K562 (cell line): ENCODE measurements at regions not wholly inside any gene's neighbourhood (a gene's known extent, or its start where the extent isn't known, plus 50 kb on each side); places are given as distances from the start of the nearest gene placed in this dataset.

ENCODE experiments used
- ATAC-seq: fragments of 200-7000 bp; cut with Tn5 transposase; 3 replicates; pipeline ENCODE4 v1.9.1; 2020; ENCODE audit warnings: moderate library complexity
- BruUV-seq: library from RNA; stranded (reverse); fragments of 400-500 nt; replicated peaks from 2 replicates; lab custom pipeline; 2021; lab: Mats Ljungman, UMichigan
- CTCF ChIA-PET: fragments of 300-600 bp; formaldehyde crosslinking; extraction: SDS; loops from one replicate; lab custom pipeline; 2021; ENCODE audit warnings: low intra/inter-chr PET ratio; lab: Yijun Ruan, JAX
- POLR2A ChIA-PET: fragments of 300-600, 350-650 bp; sonication (Branson Sonifier 250); formaldehyde crosslinking; extraction: SDS; loops from one replicate; lab custom pipeline; 2021; ENCODE audit warnings: antibody characterized with exemption, inconsistent platforms; lab: Yijun Ruan, JAX
- DNase-seq, 4 experiments: peaks; one replicate each; pipeline versions ENCODE4 v3.0.0 to v3.0.0-alpha.2; 2011 to 2018; ENCODE audit warnings: low spot score in 3 of 4, mixed read lengths in 3 of 4; ENCODE audit errors: extremely low read depth in 1 of 4
- FAIRE-seq: peaks from 2 replicates; lab custom pipeline; 2011; peaks lifted over from hg19 to GRCh38; lab: Jason Lieb, UNC
- H2AFZ ChIP-seq: 2 replicates; pipeline ENCODE4 v1.6.0; 2011; ENCODE audit warnings: low read depth, low read length, control low read depth, inconsistent platforms
- H3K27ac ChIP-seq: fragments of 200-600 bp; 3 replicates; pipeline ENCODE4 v1.8.0; 2011; ENCODE audit warnings: low read depth, mild to moderate bottlenecking, control low read depth, inconsistent platforms, low read length, moderate library complexity, mixed read lengths; ENCODE audit errors: extremely low read depth
- H3K27me3 ChIP-seq, 2 experiments: fragments of 300-600 bp in 1 of 2; 2 replicates in 1 of 2; 3 replicates in 1 of 2; pipeline versions ENCODE4 v1.6.0 to v1.8.0; 2011; ENCODE audit warnings: inconsistent platforms in 2 of 2, low read length in 2 of 2, mild to moderate bottlenecking in 1 of 2, mixed read lengths in 1 of 2, moderate library complexity in 1 of 2; ENCODE audit not compliant: control insufficient read depth in 2 of 2, insufficient read depth in 2 of 2
- H3K36me3 ChIP-seq: fragments of 300-600 bp; 3 replicates; pipeline ENCODE4 v1.8.0; 2011; ENCODE audit warnings: mild to moderate bottlenecking, low read length, inconsistent platforms; ENCODE audit not compliant: control insufficient read depth, insufficient read depth
- H3K4me1 ChIP-seq, 2 experiments: fragments of 200-600 bp in 1 of 2; replicated peaks in 1 of 2; 2 replicates in 1 of 2; 3 replicates in 1 of 2; pipeline versions ENCODE4 v1.5.1 to v1.8.0; 2011; ENCODE audit warnings: inconsistent platforms in 2 of 2, low read length in 2 of 2, mild to moderate bottlenecking in 1 of 2, mixed read lengths in 1 of 2, moderate library complexity in 1 of 2; ENCODE audit not compliant: control insufficient read depth in 2 of 2, insufficient read depth in 2 of 2
- H3K4me2 ChIP-seq: 2 replicates; pipeline ENCODE4 v1.6.1; 2011; ENCODE audit warnings: low read length, control low read depth, inconsistent platforms, mixed read lengths; ENCODE audit not compliant: insufficient read depth
- H3K4me3 ChIP-seq: fragments of 200-600 bp; sonication (generic), shearing (Covaris generic); 2 replicates; pipeline ENCODE4 v1.5.1; 2016; ENCODE audit warnings: control low read depth, inconsistent platforms
- H3K79me2 ChIP-seq: fragments of 200-600 bp; 3 replicates; pipeline ENCODE4 v1.8.0; 2011; ENCODE audit warnings: low read length, inconsistent platforms; ENCODE audit not compliant: control insufficient read depth, insufficient read depth
- H3K9ac ChIP-seq, 2 experiments: 2 replicates each; pipeline versions ENCODE4 v1.6.0 to v1.6.1; 2011; ENCODE audit warnings: low read depth in 2 of 2, low read length in 2 of 2, control low read depth in 1 of 2, inconsistent platforms in 1 of 2, mild to moderate bottlenecking in 1 of 2, mixed read lengths in 1 of 2; ENCODE audit not compliant: insufficient read depth in 1 of 2
- H3K9me1 ChIP-seq: one replicate; pipeline ENCODE4 v1.6.0; 2011; ENCODE audit warnings: inconsistent platforms, mild to moderate bottlenecking, low read length, moderate library complexity; ENCODE audit not compliant: control insufficient read depth, insufficient read depth
- H3K9me3 ChIP-seq: replicated peaks from 2 replicates; pipeline ENCODE4 v1.5.1; 2011; ENCODE audit warnings: low read depth, low read length, inconsistent platforms; ENCODE audit not compliant: control insufficient read depth, insufficient read depth
- H4K20me1 ChIP-seq: replicated peaks from 2 replicates; pipeline ENCODE4 v1.6.1; 2011; ENCODE audit warnings: low read length, inconsistent platforms, mixed read lengths; ENCODE audit not compliant: control insufficient read depth, insufficient read depth
- ASH1L ChIP-seq: fragments of 450-650 bp; IDR thresholded peaks from 2 replicates; pipeline ENCODE4 v1.6.1; 2018; ENCODE audit warnings: borderline replicate concordance, mild to moderate bottlenecking, low read depth; ENCODE audit not compliant: partially characterized antibody
- ELF4 ChIP-seq: fragments of 450-650 bp; formaldehyde crosslinking; IDR thresholded peaks from 2 replicates; pipeline ENCODE4 v1.4.0; 2022; ENCODE audit warnings: missing genetic modification characterization
- LCOR ChIP-seq: sonication (generic); formaldehyde crosslinking; IDR thresholded peaks from 2 replicates; pipeline ENCODE4 v1.8.0; 2022; ENCODE audit warnings: mild to moderate bottlenecking, missing genetic modification reagents
- MLX ChIP-seq, 2 experiments: fragments of 450-650 bp in 1 of 2; sonication (generic) in 1 of 2; formaldehyde crosslinking; conservative IDR thresholded peaks; 2 replicates each; pipeline versions ENCODE4 v1.4.0 to v1.8.1; 2020 to 2022; ENCODE audit warnings: mild to moderate bottlenecking in 1 of 2, missing genetic modification reagents in 1 of 2
- RFX1 ChIP-seq: fragments of 450-650 bp; IDR thresholded peaks from 2 replicates; pipeline ENCODE4 v1.6.1; 2016; ENCODE audit warnings: mild to moderate bottlenecking, moderate library complexity
- YBX1 ChIP-seq: fragments of 450-650 bp; IDR thresholded peaks from 2 replicates; pipeline ENCODE4 v1.7.1; 2016; ENCODE audit warnings: mild to moderate bottlenecking
- ZFPM2 ChIP-seq: fragments of 250-450 bp; sonication (Bioruptor Pico); IDR thresholded peaks from 2 replicates; pipeline ENCODE4 v1.5.1; 2022; ENCODE audit warnings: mild to moderate bottlenecking
- ZNF316 ChIP-seq: fragments of 450-650 bp; IDR thresholded peaks from 2 replicates; pipeline ENCODE4 v1.6.1; 2016
- WGBS: fragments of 100-300 bp; shearing (Covaris generic); methylation state at CpG from one replicate; pipeline ENCODE4 v1.1.6; 2016; ENCODE audit warnings: low coverage, mixed read lengths; ENCODE audit not compliant: insufficient coverage; ENCODE audit errors: missing lambda C conversion rate; 5-methylcytosine and 5-hydroxymethylcytosine counted together
- in situ Hi-C: fragments of 300-500 bp; cut with MboI; formaldehyde crosslinking; loops from 4 replicates; pipeline ENCODE4 v1.15.0; 2018; ENCODE audit warnings: inconsistent platforms, mixed read lengths
- intact Hi-C: fragments of 100-400 bp; cut with micrococcal nuclease; formaldehyde crosslinking; loops from 2 replicates; pipeline ENCODE4 v1.14.2; 2022

GRCh38 chr10:117928281-117928680 lies 118.5 kb downstream of the RAB11FIP2 start:
- BruUV-seq: no TSS peak
- no peaks in the 10 kb centered on the region for H3K36me3 ChIP-seq
- H3K4me2 ChIP-seq: no peak overlapping the region
- no peaks in the 10 kb centered on the region for H3K9me3 ChIP-seq
- ATAC-seq (no peak), FAIRE-seq (no peak), DNase-seq (no peak)
- WGBS: 3% methylated on average over 6 of the region's 6 CpGs
- H3K27ac ChIP-seq: no peak overlapping the region
- no peak overlapping the region for H2AFZ ChIP-seq
- H4K20me1 ChIP-seq: no peaks in the 10 kb centered on the region
- ChIA-PET POLR2A (no interaction called here), CTCF (no interaction called here)
- no peaks in the 10 kb centered on the region for H3K79me2 ChIP-seq
- in situ Hi-C loops (no loop called here), intact Hi-C loops (no loop called here)
- H3K9ac ChIP-seq: no peak overlapping the region
- H3K9me1 ChIP-seq: no peaks in the 10 kb centered on the region
- TF ChIP-seq RFX1 (no peak), ZNF316 (no peak), MLX (CRISPR knock-in tag; conservative IDR thresholded peaks at IDR 0.05) (no peak)
- H3K4me1 ChIP-seq: no peaks in the 10 kb centered on the region
- peaks cover 0 to 14% of the 10 kb centered on the region in 2 experiments; a peak in 2 of 5 replicates for H3K27me3 ChIP-seq
- H3K4me3 ChIP-seq: no peak overlapping the region

GRCh38 chr10:117928741-117929140 lies 118.0 kb downstream of the RAB11FIP2 start:
- no peak overlapping the region for H3K4me2 ChIP-seq
- 2% methylated on average over 6 of the region's 6 CpGs for WGBS
- H3K9ac ChIP-seq: no peak overlapping the region
- intact Hi-C loops (no loop called here), in situ Hi-C loops (no loop called here)
- H3K27me3 ChIP-seq: peaks cover 0 to 14% of the 10 kb centered on the region in 2 experiments; a peak in 2 of 5 replicates
- ATAC-seq (no peak), FAIRE-seq (no peak), DNase-seq (no peak)
- H3K9me1 ChIP-seq: no peaks in the 10 kb centered on the region
- no peak overlapping the region for H3K4me3 ChIP-seq
- no peaks in the 10 kb centered on the region for H3K79me2 ChIP-seq
- no peaks in the 10 kb centered on the region for H3K36me3 ChIP-seq
- no peaks in the 10 kb centered on the region for H3K9me3 ChIP-seq
- H4K20me1 ChIP-seq: no peaks in the 10 kb centered on the region
- no peak overlapping the region for H2AFZ ChIP-seq
- POLR2A ChIA-PET: no interaction called here
- CTCF ChIA-PET: no interaction called here
- H3K4me1 ChIP-seq: no peaks in the 10 kb centered on the region
- BruUV-seq: no TSS peak
- H3K27ac ChIP-seq: no peak overlapping the region
- no peak for TF ChIP-seq ELF4 (CRISPR knock-in tag)
- TF ChIP-seq LCOR: no peak
- no peak for TF ChIP-seq ZFPM2 (CRISPR knock-in tag)
- no peak for TF ChIP-seq ASH1L
- no peak for TF ChIP-seq YBX1
